ENCODE measurements at regions not wholly inside any gene's neighbourhood (a gene's known extent, or its start where the extent isn't known, plus 50 kb on each side); places are given as distances from the start of the nearest gene placed in this dataset.
A peak's percentile ranks its signal among the peaks of the same experiment; 100 is the strongest.

DNA sequence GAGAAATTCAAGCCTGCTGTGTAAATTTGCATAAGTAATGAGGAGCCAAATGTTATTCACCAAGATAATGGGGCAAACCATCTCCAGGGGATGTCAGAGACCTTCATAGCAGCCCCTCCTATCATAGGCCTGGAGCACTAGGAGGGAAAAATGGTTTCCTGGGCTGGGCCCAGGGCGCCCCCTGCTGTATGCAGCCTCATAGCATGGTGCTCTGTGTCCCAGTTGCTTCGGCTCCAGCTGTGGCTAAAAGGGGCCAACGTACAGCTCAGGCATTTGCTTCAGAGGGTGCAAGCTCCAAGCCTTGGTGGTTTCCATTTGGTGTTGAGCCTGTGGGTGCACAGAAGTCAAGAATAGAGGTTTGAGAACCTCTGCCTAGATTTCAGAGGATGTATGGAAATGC lies 859.3 kb downstream of the RPA4 start:
- TF ChIP-seq, protein P1, sequence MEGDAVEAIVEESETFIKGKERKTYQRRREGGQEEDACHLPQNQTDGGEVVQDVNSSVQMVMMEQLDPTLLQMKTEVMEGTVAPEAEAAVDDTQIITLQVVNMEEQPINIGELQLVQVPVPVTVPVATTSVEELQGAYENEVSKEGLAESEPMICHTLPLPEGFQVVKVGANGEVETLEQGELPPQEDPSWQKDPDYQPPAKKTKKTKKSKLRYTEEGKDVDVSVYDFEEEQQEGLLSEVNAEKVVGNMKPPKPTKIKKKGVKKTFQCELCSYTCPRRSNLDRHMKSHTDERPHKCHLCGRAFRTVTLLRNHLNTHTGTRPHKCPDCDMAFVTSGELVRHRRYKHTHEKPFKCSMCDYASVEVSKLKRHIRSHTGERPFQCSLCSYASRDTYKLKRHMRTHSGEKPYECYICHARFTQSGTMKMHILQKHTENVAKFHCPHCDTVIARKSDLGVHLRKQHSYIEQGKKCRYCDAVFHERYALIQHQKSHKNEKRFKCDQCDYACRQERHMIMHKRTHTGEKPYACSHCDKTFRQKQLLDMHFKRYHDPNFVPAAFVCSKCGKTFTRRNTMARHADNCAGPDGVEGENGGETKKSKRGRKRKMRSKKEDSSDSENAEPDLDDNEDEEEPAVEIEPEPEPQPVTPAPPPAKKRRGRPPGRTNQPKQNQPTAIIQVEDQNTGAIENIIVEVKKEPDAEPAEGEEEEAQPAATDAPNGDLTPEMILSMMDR (IDR thresholded peaks at IDR 0.05; ENCODE audit: control extremely low read depth in 1 of 3, insufficient read depth in 1 of 3, low read depth in 1 of 3, low read length in 3 of 3), result peak; percentile 19 to 30 (median 23); a peak in 3 of 4 replicates
- TF ChIP-seq GABPA (IDR thresholded peaks at IDR 0.05; ENCODE audit: borderline replicate concordance, insufficient read depth, low read length) (no peak), JUN (IDR thresholded peaks at IDR 0.05; ENCODE audit: low read depth, low read length) (no peak), EZH2 (IDR thresholded peaks at IDR 0.05; ENCODE audit: low read depth, low read length, severe bottlenecking) (no peak), GTF2F1 (IDR thresholded peaks at IDR 0.05; ENCODE audit: borderline replicate concordance, low read depth, low read length) (no peak)
- TF ChIP-seq, protein P2, sequence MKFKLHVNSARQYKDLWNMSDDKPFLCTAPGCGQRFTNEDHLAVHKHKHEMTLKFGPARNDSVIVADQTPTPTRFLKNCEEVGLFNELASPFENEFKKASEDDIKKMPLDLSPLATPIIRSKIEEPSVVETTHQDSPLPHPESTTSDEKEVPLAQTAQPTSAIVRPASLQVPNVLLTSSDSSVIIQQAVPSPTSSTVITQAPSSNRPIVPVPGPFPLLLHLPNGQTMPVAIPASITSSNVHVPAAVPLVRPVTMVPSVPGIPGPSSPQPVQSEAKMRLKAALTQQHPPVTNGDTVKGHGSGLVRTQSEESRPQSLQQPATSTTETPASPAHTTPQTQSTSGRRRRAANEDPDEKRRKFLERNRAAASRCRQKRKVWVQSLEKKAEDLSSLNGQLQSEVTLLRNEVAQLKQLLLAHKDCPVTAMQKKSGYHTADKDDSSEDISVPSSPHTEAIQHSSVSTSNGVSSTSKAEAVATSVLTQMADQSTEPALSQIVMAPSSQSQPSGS (IDR thresholded peaks at IDR 0.05; ENCODE audit: low read length), result no peak
